HFFc6 (cell line): ENCODE measurements at regions not wholly inside any gene's neighbourhood (a gene's known extent, or its start where the extent isn't known, plus 50 kb on each side); places are given as distances from the start of the nearest gene placed in this dataset.

Experiments used
- DNase-seq: peaks from one replicate; pipeline ENCODE4 v3.0.0-alpha.2; 2018
- H3K27ac Mint-ChIP-seq: 2 replicates; pipeline ENCODE4 v1.8.0; 2020; ENCODE audit warnings: mild to moderate bottlenecking, mixed read lengths
- H3K27me3 Mint-ChIP-seq: 2 replicates; pipeline ENCODE4 v1.8.0; 2021; ENCODE audit warnings: mild to moderate bottlenecking, moderate library complexity, mixed read lengths; ENCODE audit not compliant: insufficient read depth
- H3K36me3 Mint-ChIP-seq: 2 replicates; pipeline ENCODE4 v1.8.0; 2021; ENCODE audit warnings: low read depth, mixed read lengths
- H3K4me1 Mint-ChIP-seq: 2 replicates; pipeline ENCODE4 v1.8.0; 2020; ENCODE audit warnings: low read depth, mixed read lengths
- H3K4me3 Mint-ChIP-seq: 2 replicates; pipeline ENCODE4 v1.8.0; 2020; ENCODE audit warnings: mild to moderate bottlenecking, moderate library complexity, mixed read lengths
- H3K9me3 Mint-ChIP-seq: 2 replicates; pipeline ENCODE4 v1.8.0; 2020; ENCODE audit warnings: mild to moderate bottlenecking, mixed read lengths
- TF ChIP-seq, protein P1 (sequence below): fragments of 200-600 bp; sonication (generic); IDR thresholded peaks from 2 replicates; pipeline ENCODE4 v1.5.0; 2021; ENCODE audit warnings: antibody characterized with exemption, mild to moderate bottlenecking

DNA sequence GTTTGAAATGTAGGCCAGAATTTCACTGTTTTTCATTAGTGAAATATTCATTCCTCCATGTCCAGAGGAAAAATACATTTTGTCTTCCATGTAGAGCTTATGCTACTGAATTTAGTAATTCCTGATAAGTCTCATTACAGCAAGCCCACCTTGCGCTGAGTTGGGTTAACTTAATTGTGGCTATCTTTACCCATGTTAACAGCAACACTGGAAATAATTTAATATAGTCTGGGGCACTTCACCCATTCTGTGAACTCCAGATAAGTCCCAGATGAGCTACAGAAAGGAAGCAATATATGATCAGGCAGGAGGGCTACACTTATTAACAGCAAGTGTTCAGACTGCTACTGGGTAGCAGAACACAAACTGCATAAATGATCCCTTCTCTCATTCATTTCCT is 270.1 kb upstream of the CNTN4 start:
- H3K4me1 Mint-ChIP-seq: no peaks in the 10 kb centered on the region
- H3K4me3 Mint-ChIP-seq: no peak overlapping the region
- no peaks in the 10 kb centered on the region for H3K27me3 Mint-ChIP-seq
- TF ChIP-seq, protein P1, sequence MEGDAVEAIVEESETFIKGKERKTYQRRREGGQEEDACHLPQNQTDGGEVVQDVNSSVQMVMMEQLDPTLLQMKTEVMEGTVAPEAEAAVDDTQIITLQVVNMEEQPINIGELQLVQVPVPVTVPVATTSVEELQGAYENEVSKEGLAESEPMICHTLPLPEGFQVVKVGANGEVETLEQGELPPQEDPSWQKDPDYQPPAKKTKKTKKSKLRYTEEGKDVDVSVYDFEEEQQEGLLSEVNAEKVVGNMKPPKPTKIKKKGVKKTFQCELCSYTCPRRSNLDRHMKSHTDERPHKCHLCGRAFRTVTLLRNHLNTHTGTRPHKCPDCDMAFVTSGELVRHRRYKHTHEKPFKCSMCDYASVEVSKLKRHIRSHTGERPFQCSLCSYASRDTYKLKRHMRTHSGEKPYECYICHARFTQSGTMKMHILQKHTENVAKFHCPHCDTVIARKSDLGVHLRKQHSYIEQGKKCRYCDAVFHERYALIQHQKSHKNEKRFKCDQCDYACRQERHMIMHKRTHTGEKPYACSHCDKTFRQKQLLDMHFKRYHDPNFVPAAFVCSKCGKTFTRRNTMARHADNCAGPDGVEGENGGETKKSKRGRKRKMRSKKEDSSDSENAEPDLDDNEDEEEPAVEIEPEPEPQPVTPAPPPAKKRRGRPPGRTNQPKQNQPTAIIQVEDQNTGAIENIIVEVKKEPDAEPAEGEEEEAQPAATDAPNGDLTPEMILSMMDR: no peak
- H3K36me3 Mint-ChIP-seq: no peaks in the 10 kb centered on the region
- peaks cover 55% of the 10 kb centered on the region for H3K9me3 Mint-ChIP-seq
- H3K27ac Mint-ChIP-seq: no peak overlapping the region
- no peak for DNase-seq

DNA sequence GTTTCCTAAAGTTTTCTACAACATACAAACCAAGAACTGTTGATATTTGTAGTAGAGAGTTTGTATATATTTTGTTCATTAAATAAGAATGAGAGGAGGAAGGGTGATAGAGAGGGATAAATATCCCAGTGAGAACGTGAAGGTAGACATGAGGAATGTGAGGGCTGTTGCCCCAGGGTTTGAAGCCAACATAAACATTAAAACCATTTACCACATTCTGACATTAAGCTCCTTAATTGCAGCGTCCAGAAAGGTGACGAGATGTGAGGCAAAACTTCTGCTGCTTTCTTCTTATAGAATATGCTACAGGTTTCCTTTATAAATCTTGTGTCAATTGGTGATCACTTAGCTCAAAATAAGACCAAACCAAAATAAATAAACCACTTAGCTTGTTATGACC is 267.8 kb upstream of the CNTN4 start:
- no peaks in the 10 kb centered on the region for H3K27me3 Mint-ChIP-seq
- H3K4me3 Mint-ChIP-seq: no peak overlapping the region
- H3K36me3 Mint-ChIP-seq: no peaks in the 10 kb centered on the region
- H3K4me1 Mint-ChIP-seq: no peaks in the 10 kb centered on the region
- TF ChIP-seq, protein P1: no peak
- no peak overlapping the region for H3K27ac Mint-ChIP-seq
- DNase-seq: no peak
- H3K9me3 Mint-ChIP-seq: peaks cover 51% of the 10 kb centered on the region

DNA sequence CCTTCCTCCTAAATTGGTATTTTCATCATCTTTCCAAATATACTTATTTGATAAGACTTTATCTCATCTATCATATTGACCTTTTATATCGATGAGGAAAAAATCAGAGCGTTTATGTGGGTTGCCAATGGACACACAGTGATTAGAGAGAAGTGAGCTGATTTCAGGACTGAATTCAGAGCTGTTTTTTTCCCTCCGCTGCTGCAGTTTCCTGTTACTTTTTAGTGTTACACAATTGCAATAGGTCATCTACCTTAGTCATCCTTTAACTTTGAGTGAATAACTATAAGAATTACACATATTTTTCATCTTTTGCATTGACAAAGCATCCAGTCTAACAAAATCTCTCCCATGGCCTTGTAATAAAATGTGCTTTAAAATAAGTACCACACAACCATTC is 266.3 kb upstream of the CNTN4 start:
- H3K27me3 Mint-ChIP-seq: no peaks in the 10 kb centered on the region
- TF ChIP-seq, protein P1: no peak
- DNase-seq: no peak
- no peak overlapping the region for H3K27ac Mint-ChIP-seq
- peaks cover 46% of the 10 kb centered on the region for H3K9me3 Mint-ChIP-seq
- H3K36me3 Mint-ChIP-seq: no peaks in the 10 kb centered on the region
- H3K4me3 Mint-ChIP-seq: no peak overlapping the region
- no peaks in the 10 kb centered on the region for H3K4me1 Mint-ChIP-seq

DNA sequence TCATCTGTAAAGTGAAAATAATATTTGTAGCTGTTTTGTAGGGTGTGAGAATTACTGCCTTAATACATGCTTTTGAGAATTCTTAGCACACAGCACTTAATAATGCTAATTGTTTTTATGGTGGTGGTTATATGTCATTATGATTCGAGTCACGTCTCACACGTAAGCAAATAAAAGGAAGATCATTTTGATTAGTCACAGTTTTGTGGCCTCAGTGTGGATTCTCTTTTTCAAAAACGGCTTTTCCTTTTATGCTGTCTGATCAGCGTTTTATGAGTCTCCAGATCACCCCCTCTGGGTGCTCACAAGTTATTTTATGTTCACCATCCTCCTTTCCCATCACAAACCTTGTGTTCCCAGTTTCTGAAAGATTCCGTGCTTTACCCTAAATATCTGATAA is 255.6 kb upstream of the CNTN4 start:
- Mint-ChIP-seq H3K4me3 (no peak overlapping the region), H3K27ac (no peak overlapping the region), H3K4me1 (no peaks in the 10 kb centered on the region), H3K9me3 (peaks cover 61% of the 10 kb centered on the region), H3K36me3 (no peaks in the 10 kb centered on the region), H3K27me3 (no peaks in the 10 kb centered on the region)
- DNase-seq: no peak
- TF ChIP-seq, protein P1: no peak

DNA sequence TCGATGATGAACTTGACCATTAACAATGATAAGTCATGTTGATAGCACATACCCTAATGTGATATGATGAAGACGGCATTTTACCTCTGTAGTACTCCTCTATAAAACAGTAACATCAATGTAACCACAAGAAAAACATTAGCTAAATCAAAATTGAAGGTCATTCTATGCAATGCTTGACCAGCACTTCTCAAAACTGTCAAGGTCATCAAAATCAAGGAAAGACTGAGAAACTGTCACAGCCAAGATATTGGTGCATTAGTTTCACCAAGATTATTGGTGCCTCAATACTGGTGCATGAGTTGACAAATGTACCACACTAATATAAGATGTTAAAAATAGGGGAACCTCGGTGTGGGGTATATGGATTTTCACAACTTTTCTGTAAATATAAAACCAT is 251.1 kb upstream of the CNTN4 start:
- no peaks in the 10 kb centered on the region for H3K4me1 Mint-ChIP-seq
- H3K27me3 Mint-ChIP-seq: no peaks in the 10 kb centered on the region
- H3K9me3 Mint-ChIP-seq: peaks cover 47% of the 10 kb centered on the region
- H3K4me3 Mint-ChIP-seq: no peak overlapping the region
- no peak overlapping the region for H3K27ac Mint-ChIP-seq
- no peaks in the 10 kb centered on the region for H3K36me3 Mint-ChIP-seq
- no peak for DNase-seq
- TF ChIP-seq, protein P1: no peak

DNA sequence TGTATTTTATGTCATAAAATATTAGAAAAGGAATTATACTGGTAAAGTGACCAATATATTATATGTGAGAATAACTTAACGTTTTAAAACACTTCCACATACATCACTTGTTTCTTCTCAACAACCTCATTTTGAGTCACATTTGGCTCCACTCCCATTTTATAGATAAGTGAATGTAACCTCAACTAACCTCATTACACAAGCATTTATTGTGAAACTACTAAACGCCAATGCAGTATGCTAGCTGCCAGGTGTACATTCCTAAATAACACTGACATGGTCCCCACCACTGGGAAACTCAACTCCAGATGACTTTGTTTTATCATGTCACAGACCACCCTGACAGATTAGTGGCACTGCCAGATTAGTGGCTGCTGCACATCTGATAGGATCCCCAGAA is 249.7 kb upstream of the CNTN4 start:
- no peak for DNase-seq
- Mint-ChIP-seq H3K27me3 (no peaks in the 10 kb centered on the region), H3K36me3 (no peaks in the 10 kb centered on the region), H3K27ac (no peak overlapping the region), H3K4me3 (no peak overlapping the region), H3K4me1 (no peaks in the 10 kb centered on the region), H3K9me3 (peaks cover 45% of the 10 kb centered on the region)
- TF ChIP-seq, protein P1: no peak
